MV-4-11 (cell line): ENCODE measurements at regions not wholly inside any gene's neighbourhood (a gene's known extent, or its start where the extent isn't known, plus 50 kb on each side); places are given as distances from the start of the nearest gene placed in this dataset.

ENCODE experiments used
- DNase-seq: peaks from one replicate; lab custom pipeline; 2025; lab: John Stamatoyannopoulos, UW

GRCh38 chr21:31566064-31566463 lies 93.4 kb upstream of the SOD1 start:
- DNase-seq = no peak

GRCh38 chr21:31564439-31564838 lies 95.1 kb upstream of the SOD1 start:
- no peak for DNase-seq

- DNase-seq = no peak
Observed at GRCh38 chr21:31560479-31560878, 99.0 kb upstream of the SOD1 start.

- DNase-seq = peak; percentile 33
Observed at GRCh38 chr21:31559368-31560119, 99.9 kb upstream of the SOD1 start.

GRCh38 chr21:31558962-31559367 lies 100.5 kb upstream of the SOD1 start:
- peak; percentile 54 for DNase-seq

GRCh38 chr21:31558189-31558961 lies 101.1 kb upstream of the SOD1 start:
- no peak for DNase-seq

GRCh38 chr21:31557421-31558188 lies 101.9 kb upstream of the SOD1 start:
- DNase-seq = no peak

GRCh38 chr21:31556662-31557061 lies 102.8 kb upstream of the SOD1 start:
- DNase-seq = no peak

- DNase-seq = no peak
Observed at GRCh38 chr21:31555741-31556191, 103.7 kb upstream of the SOD1 start.

- peak; percentile 25 for DNase-seq
Observed at GRCh38 chr21:31554511-31555022, 104.9 kb upstream of the SOD1 start.

- no peak for DNase-seq
Observed at GRCh38 chr21:31553926-31554325, 105.6 kb upstream of the SOD1 start.

GRCh38 chr21:31553461-31553860 lies 106.0 kb upstream of the SOD1 start:
- no peak for DNase-seq

- no peak for DNase-seq
Observed at GRCh38 chr21:31552826-31553225, 106.7 kb upstream of the SOD1 start.

GRCh38 chr21:31550070-31550469 lies 109.4 kb upstream of the SOD1 start:
- no peak for DNase-seq

- DNase-seq = no peak
Observed at GRCh38 chr21:31548688-31549087, 110.8 kb upstream of the SOD1 start.

- no peak for DNase-seq
Observed at GRCh38 chr21:31546443-31547170, 112.9 kb upstream of the SOD1 start.

- no peak for DNase-seq
Observed at GRCh38 chr21:31545036-31545435, 114.5 kb upstream of the SOD1 start.

- no peak for DNase-seq
Observed at GRCh38 chr21:31543191-31543590, 116.3 kb upstream of the SOD1 start.

GRCh38 chr21:31538816-31539215 lies 120.7 kb upstream of the SOD1 start:
- DNase-seq = no peak

GRCh38 chr21:31537872-31538576 lies 121.5 kb upstream of the SOD1 start:
- DNase-seq = no peak

GRCh38 chr21:31536138-31536537 lies 123.4 kb upstream of the SOD1 start:
- no peak for DNase-seq
